Neutrophil (primary cell): ENCODE measurements at regions not wholly inside any gene's neighbourhood (a gene's known extent, or its start where the extent isn't known, plus 50 kb on each side); places are given as distances from the start of the nearest gene placed in this dataset.

Source experiments
- H3K27ac ChIP-seq: fragments of 200-600 bp; sonication (generic); 2 replicates; pipeline ENCODE4 v1.5.1; 2016; ENCODE audit warnings: mild to moderate bottlenecking, moderate library complexity
- H3K27me3 ChIP-seq: fragments of 200-600 bp; sonication (generic); 2 replicates; pipeline ENCODE4 v1.6.0; 2016; ENCODE audit warnings: mild to moderate bottlenecking
- H3K36me3 ChIP-seq: fragments of 200-600 bp; sonication (generic); 2 replicates; pipeline ENCODE4 v1.5.1; 2017
- H3K4me1 ChIP-seq, 2 experiments: fragments of 200-600 bp in 1 of 2; sonication (generic) in 1 of 2; 1 replicate in 1 of 2; 2 replicates in 1 of 2; pipeline versions ENCODE4 v1.5.1 to v1.6.1; 2013 to 2016; ENCODE audit warnings: low read depth in 1 of 2, low read length in 1 of 2, mild to moderate bottlenecking in 1 of 2, moderate library complexity in 1 of 2; ENCODE audit not compliant: control insufficient read depth in 1 of 2, insufficient read depth in 1 of 2
- H3K4me3 ChIP-seq, 2 experiments: fragments of 200-600 bp in 1 of 2; sonication (generic) in 1 of 2; 1 replicate in 1 of 2; 2 replicates in 1 of 2; pipeline ENCODE4 v1.5.1; 2013 to 2016; ENCODE audit warnings: low read depth in 1 of 2, low read length in 1 of 2, mild to moderate bottlenecking in 1 of 2, moderate library complexity in 1 of 2
- H3K9me3 ChIP-seq: fragments of 200-600 bp; sonication (generic); 2 replicates; pipeline ENCODE4 v1.5.1; 2016
- CTCF ChIP-seq: fragments of 200-600 bp; sonication (generic); IDR thresholded peaks from 2 replicates; pipeline ENCODE4 v1.5.1; 2016; ENCODE audit warnings: antibody characterized with exemption

GRCh38 chr11:116698080-116698479 lies 74.7 kb downstream of the BUD13 start:
- no peak overlapping the region for H3K27ac ChIP-seq
- no peak overlapping the region for H3K4me3 ChIP-seq
- H3K4me1 ChIP-seq, result no peaks in the 10 kb centered on the region
- TF ChIP-seq CTCF, result no peak
- H3K27me3 ChIP-seq, result peaks cover 8% of the 10 kb centered on the region
- no peaks in the 10 kb centered on the region for H3K9me3 ChIP-seq
- H3K36me3 ChIP-seq, result no peaks in the 10 kb centered on the region

GRCh38 chr11:116697639-116698038 lies 75.1 kb downstream of the BUD13 start:
- Histone ChIP-seq H3K4me1 (no peaks in the 10 kb centered on the region), H3K27ac (no peak overlapping the region), H3K27me3 (peaks cover 8% of the 10 kb centered on the region), H3K9me3 (no peaks in the 10 kb centered on the region), H3K36me3 (no peaks in the 10 kb centered on the region), H3K4me3 (no peak overlapping the region)
- TF ChIP-seq CTCF, result no peak

- no peaks in the 10 kb centered on the region for H3K9me3 ChIP-seq
- no peak overlapping the region for H3K4me3 ChIP-seq
- H3K4me1 ChIP-seq, result no peaks in the 10 kb centered on the region
- no peaks in the 10 kb centered on the region for H3K36me3 ChIP-seq
- H3K27me3 ChIP-seq, result peaks cover 8% of the 10 kb centered on the region
- TF ChIP-seq CTCF, result no peak
- H3K27ac ChIP-seq, result no peak overlapping the region
These were observed 75.8 kb downstream of the BUD13 start for GRCh38 chr11:116697011-116697410.

GRCh38 chr11:116696381-116696941 lies 76.3 kb downstream of the BUD13 start:
- peaks cover 8% of the 10 kb centered on the region for H3K27me3 ChIP-seq
- no peak overlapping the region for H3K27ac ChIP-seq
- H3K9me3 ChIP-seq, result no peaks in the 10 kb centered on the region
- H3K4me1 ChIP-seq, result no peaks in the 10 kb centered on the region
- no peak overlapping the region for H3K4me3 ChIP-seq
- no peaks in the 10 kb centered on the region for H3K36me3 ChIP-seq
- TF ChIP-seq CTCF, result no peak

GRCh38 chr11:116695657-116696254 lies 77.0 kb downstream of the BUD13 start:
- H3K4me1 ChIP-seq, result no peaks in the 10 kb centered on the region
- TF ChIP-seq CTCF, result no peak
- H3K4me3 ChIP-seq, result no peak overlapping the region
- no peak overlapping the region for H3K27ac ChIP-seq
- peaks cover 8% of the 10 kb centered on the region for H3K27me3 ChIP-seq
- H3K36me3 ChIP-seq, result no peaks in the 10 kb centered on the region
- H3K9me3 ChIP-seq, result no peaks in the 10 kb centered on the region
